Neural cell (in vitro differentiated cells): ENCODE measurements at regions not wholly inside any gene's neighbourhood (a gene's known extent, or its start where the extent isn't known, plus 50 kb on each side); places are given as distances from the start of the nearest gene placed in this dataset.

Experiments
- H2AFZ ChIP-seq: fragments of 200-600, 300-800 bp; sonication (generic), shearing (Covaris generic); 2 replicates; pipeline ENCODE4 v1.6.0; 2014; ENCODE audit warnings: low read depth, mild to moderate bottlenecking, antibody characterized with exemption, low read length, moderate library complexity
- H3F3A ChIP-seq: fragments of 200-600 bp; shearing (Covaris generic); 2 replicates; pipeline ENCODE4 v1.6.1; 2016; ENCODE audit warnings: mild to moderate bottlenecking, moderate library complexity, mixed read lengths, antibody characterized with exemption, low read length; ENCODE audit not compliant: insufficient read depth, poor library complexity, severe bottlenecking
- H3K27ac ChIP-seq: fragments of 200-600, 300-800 bp; sonication (generic), shearing (Covaris generic); 2 replicates; pipeline ENCODE4 v1.5.1; 2014; ENCODE audit warnings: mild to moderate bottlenecking, low read length, moderate library complexity
- H3K27me3 ChIP-seq: fragments of 300-800, 200-600 bp; sonication (generic), shearing (Covaris generic); 2 replicates; pipeline ENCODE4 v1.6.0; 2014; ENCODE audit warnings: mild to moderate bottlenecking, low read depth, low read length, moderate library complexity; ENCODE audit not compliant: insufficient read depth
- H3K36me3 ChIP-seq: fragments of 300-800, 200-600 bp; sonication (generic), shearing (Covaris generic); 2 replicates; pipeline ENCODE4 v1.5.1; 2014; ENCODE audit warnings: mild to moderate bottlenecking, antibody characterized with exemption, low read length, moderate library complexity; ENCODE audit not compliant: insufficient read depth
- H3K4me2 ChIP-seq: fragments of 300-800, 200-600 bp; sonication (generic), shearing (Covaris generic); 2 replicates; pipeline ENCODE4 v1.6.0; 2014; ENCODE audit warnings: mild to moderate bottlenecking, low read length
- H3K4me3 ChIP-seq: fragments of 300-800, 200-600 bp; sonication (generic), shearing (Covaris generic); 2 replicates; pipeline ENCODE4 v1.5.1; 2014; ENCODE audit warnings: mild to moderate bottlenecking, low read length, moderate library complexity
- H3K79me2 ChIP-seq: fragments of 200-600 bp; shearing (Covaris generic); replicated peaks from 2 replicates; pipeline ENCODE4 v1.6.0; 2014; ENCODE audit warnings: mild to moderate bottlenecking, low read length, moderate library complexity; ENCODE audit not compliant: insufficient read depth
- H3K9ac ChIP-seq: fragments of 300-800, 200-600 bp; sonication (generic), shearing (Covaris generic); 2 replicates; pipeline ENCODE4 v1.6.1; 2016; ENCODE audit warnings: mild to moderate bottlenecking, low read length, mixed read lengths
- H3K9me2 ChIP-seq: fragments of 200-600 bp; shearing (Covaris generic); 2 replicates; pipeline ENCODE4 v1.6.1; 2016; ENCODE audit warnings: mild to moderate bottlenecking, low read length, mixed read lengths; ENCODE audit not compliant: insufficient read depth
- H3K9me3 ChIP-seq: fragments of 200-600, 300-800 bp; sonication (generic), shearing (Covaris generic); 2 replicates; pipeline ENCODE4 v1.6.1; 2016; ENCODE audit warnings: mild to moderate bottlenecking, mixed run types, low read length, moderate library complexity, mixed read lengths
- H4K20me1 ChIP-seq: fragments of 200-600 bp; shearing (Covaris generic); 2 replicates; pipeline ENCODE4 v1.6.1; 2016; ENCODE audit warnings: mild to moderate bottlenecking, mixed run types; ENCODE audit not compliant: insufficient read depth
- CTCF ChIP-seq: fragments of 450-650 bp; IDR thresholded peaks from 2 replicates; pipeline ENCODE4 v1.5.1; 2014; ENCODE audit warnings: antibody characterized with exemption, mild to moderate bottlenecking, moderate library complexity; ENCODE audit not compliant: poor library complexity, severe bottlenecking
- EP300 ChIP-seq: fragments of 450-650 bp; conservative IDR thresholded peaks from 2 replicates; pipeline ENCODE4 v1.6.1; 2014; ENCODE audit warnings: antibody characterized with exemption, mild to moderate bottlenecking, moderate library complexity; ENCODE audit not compliant: poor library complexity, severe bottlenecking
- EZH2 ChIP-seq: fragments of 200-600, 300-800 bp; shearing (Covaris generic), sonication (generic); IDR thresholded peaks from 2 replicates; pipeline ENCODE4 v1.6.1; 2014; ENCODE audit warnings: antibody characterized with exemption, low read length, borderline replicate concordance, mild to moderate bottlenecking; ENCODE audit not compliant: insufficient read depth, poor library complexity, severe bottlenecking
- MXI1 ChIP-seq: fragments of 450-650 bp; conservative IDR thresholded peaks from 2 replicates; pipeline ENCODE4 v1.6.1; 2014; ENCODE audit warnings: antibody characterized with exemption, mild to moderate bottlenecking; ENCODE audit not compliant: poor library complexity, severe bottlenecking
- POLR2AphosphoS5 ChIP-seq: IDR thresholded peaks from 2 replicates; pipeline ENCODE4 v1.6.1; 2012
- RAD21 ChIP-seq: fragments of 450-650 bp; conservative IDR thresholded peaks from 2 replicates; pipeline ENCODE4 v1.6.1; 2014; ENCODE audit warnings: antibody characterized with exemption, mild to moderate bottlenecking, moderate library complexity
- REST ChIP-seq: IDR thresholded peaks from 2 replicates; pipeline ENCODE4 v1.6.1; 2012; ENCODE audit warnings: borderline replicate concordance
- SMC3 ChIP-seq: fragments of 450-650 bp; conservative IDR thresholded peaks from 2 replicates; pipeline ENCODE4 v1.6.1; 2014; ENCODE audit warnings: antibody characterized with exemption, mild to moderate bottlenecking, moderate library complexity; ENCODE audit not compliant: poor library complexity
- TAF1 ChIP-seq: IDR thresholded peaks from 2 replicates; pipeline ENCODE4 v1.6.1; 2012; ENCODE audit warnings: low read depth

- TF ChIP-seq SMC3 = no peak
- no peak for TF ChIP-seq CTCF
- no peak for TF ChIP-seq TAF1
- no peak for TF ChIP-seq RAD21
- no peak for TF ChIP-seq MXI1
- no peak for TF ChIP-seq EP300
Measured at GRCh38 chr14:44204061-44204835, 302.8 kb downstream of the FSCB start.

DNA sequence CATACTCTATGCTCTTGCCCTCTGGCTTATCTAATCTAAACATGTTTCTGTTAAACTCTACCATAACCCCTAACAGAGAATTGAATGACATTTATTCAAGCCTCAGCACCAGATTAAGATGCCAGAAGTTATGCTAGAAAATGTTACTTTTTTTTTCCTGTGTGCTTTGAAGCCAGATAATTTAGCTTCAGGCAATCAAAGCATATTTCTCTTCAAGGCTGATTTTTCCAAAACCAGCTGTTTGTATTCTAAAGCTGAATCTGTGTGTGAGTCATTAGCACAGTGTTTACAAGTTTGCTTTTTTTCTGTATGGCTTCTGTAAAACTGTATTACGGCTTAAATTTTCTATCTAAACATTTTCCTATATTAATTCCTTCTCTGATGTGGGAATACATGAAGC is 326.1 kb downstream of the FSCB start:
- no peak overlapping the region for H3K27ac ChIP-seq
- no peak for TF ChIP-seq RAD21
- H3K4me2 ChIP-seq = no peak overlapping the region

More at GRCh38 chr14:44204061-44204835, 302.8 kb downstream of the FSCB start:
- H3K9me2 ChIP-seq = no peaks in the 10 kb centered on the region
- H3K9me3 ChIP-seq = no peaks in the 10 kb centered on the region
- H3K4me3 ChIP-seq = no peak overlapping the region
- H2AFZ ChIP-seq = no peak overlapping the region
- H3K79me2 ChIP-seq = no peaks in the 10 kb centered on the region
- no peaks in the 10 kb centered on the region for H3K36me3 ChIP-seq
- no peaks in the 10 kb centered on the region for H3F3A ChIP-seq
- no peaks in the 10 kb centered on the region for H4K20me1 ChIP-seq
- H3K9ac ChIP-seq = no peak overlapping the region
- no peaks in the 10 kb centered on the region for H3K27me3 ChIP-seq
- H3K4me2 ChIP-seq = no peak overlapping the region
- H3K27ac ChIP-seq = no peak overlapping the region

DNA sequence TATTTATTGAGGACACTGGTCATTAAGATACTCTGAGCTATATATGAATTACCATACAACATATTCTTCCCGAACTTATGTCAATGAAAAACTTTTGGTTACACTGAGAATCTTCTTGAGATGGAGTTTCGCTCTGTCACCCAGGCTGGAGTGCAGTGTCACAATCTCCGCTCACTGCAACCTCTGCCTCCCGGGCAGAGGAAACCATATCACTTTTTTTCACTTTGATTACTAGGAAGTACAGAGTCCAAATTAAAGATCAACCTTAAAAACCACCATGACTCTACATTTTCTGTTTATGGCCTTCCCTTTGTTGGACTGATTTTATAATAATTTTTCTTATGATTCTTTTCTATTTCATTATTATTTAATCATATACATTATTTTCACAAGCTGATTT is 336.5 kb downstream of the FSCB start:
- no peak overlapping the region for H3K4me2 ChIP-seq
- no peaks in the 10 kb centered on the region for H3K36me3 ChIP-seq
- TF ChIP-seq CTCF = no peak
- TF ChIP-seq RAD21 = no peak
- TF ChIP-seq MXI1 = no peak
- no peak for TF ChIP-seq REST
- no peak for TF ChIP-seq EZH2
- no peak for TF ChIP-seq POLR2AphosphoS5
- TF ChIP-seq EP300 = no peak
- TF ChIP-seq TAF1 = no peak
- TF ChIP-seq SMC3 = no peak

More for the DNA sequence above, 326.1 kb downstream of the FSCB start:
- Histone ChIP-seq H2AFZ (no peak overlapping the region), H3K9me2 (no peaks in the 10 kb centered on the region), H3K36me3 (no peaks in the 10 kb centered on the region), H4K20me1 (no peaks in the 10 kb centered on the region), H3K9ac (no peak overlapping the region), H3F3A (no peaks in the 10 kb centered on the region), H3K9me3 (no peaks in the 10 kb centered on the region), H3K4me3 (no peak overlapping the region), H3K27me3 (no peaks in the 10 kb centered on the region), H3K79me2 (no peaks in the 10 kb centered on the region)

More for the DNA sequence above, 336.5 kb downstream of the FSCB start:
- Histone ChIP-seq H3K9me3 (no peaks in the 10 kb centered on the region), H2AFZ (no peak overlapping the region), H3K9ac (no peak overlapping the region), H3K4me3 (no peak overlapping the region), H4K20me1 (no peaks in the 10 kb centered on the region), H3K27ac (no peak overlapping the region), H3K9me2 (no peaks in the 10 kb centered on the region), H3K79me2 (no peaks in the 10 kb centered on the region), H3F3A (no peaks in the 10 kb centered on the region), H3K27me3 (no peaks in the 10 kb centered on the region)
